ENCODE measurements at regions not wholly inside any gene's neighbourhood (a gene's known extent, or its start where the extent isn't known, plus 50 kb on each side); places are given as distances from the start of the nearest gene placed in this dataset.

DNA sequence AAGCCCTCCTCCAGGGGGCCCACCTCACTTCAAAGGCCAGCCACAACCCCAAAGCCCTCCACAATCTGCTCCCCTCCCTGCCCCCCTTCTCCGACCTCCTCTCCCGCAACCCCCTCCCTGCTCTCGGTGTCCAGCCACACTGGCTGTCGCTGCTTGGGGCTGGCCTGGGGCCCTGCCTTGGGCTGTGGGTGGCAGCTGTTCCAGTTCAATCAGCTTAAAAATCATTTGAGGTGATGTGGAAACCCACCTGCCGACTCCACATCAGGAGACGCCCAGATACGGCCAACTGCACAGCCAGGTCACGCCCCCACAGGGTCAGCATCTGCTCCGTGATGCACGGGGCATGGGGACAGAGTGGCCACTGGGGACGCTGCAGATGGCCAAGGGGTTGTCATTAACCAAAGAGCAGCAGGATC lies 107.0 kb upstream of the MVB12B start:
- TF ChIP-seq EZH2 (IDR thresholded peaks at IDR 0.05; ENCODE audit: low read depth), result no peak
- TF ChIP-seq, protein P1, sequence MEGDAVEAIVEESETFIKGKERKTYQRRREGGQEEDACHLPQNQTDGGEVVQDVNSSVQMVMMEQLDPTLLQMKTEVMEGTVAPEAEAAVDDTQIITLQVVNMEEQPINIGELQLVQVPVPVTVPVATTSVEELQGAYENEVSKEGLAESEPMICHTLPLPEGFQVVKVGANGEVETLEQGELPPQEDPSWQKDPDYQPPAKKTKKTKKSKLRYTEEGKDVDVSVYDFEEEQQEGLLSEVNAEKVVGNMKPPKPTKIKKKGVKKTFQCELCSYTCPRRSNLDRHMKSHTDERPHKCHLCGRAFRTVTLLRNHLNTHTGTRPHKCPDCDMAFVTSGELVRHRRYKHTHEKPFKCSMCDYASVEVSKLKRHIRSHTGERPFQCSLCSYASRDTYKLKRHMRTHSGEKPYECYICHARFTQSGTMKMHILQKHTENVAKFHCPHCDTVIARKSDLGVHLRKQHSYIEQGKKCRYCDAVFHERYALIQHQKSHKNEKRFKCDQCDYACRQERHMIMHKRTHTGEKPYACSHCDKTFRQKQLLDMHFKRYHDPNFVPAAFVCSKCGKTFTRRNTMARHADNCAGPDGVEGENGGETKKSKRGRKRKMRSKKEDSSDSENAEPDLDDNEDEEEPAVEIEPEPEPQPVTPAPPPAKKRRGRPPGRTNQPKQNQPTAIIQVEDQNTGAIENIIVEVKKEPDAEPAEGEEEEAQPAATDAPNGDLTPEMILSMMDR (conservative IDR thresholded peaks at IDR 0.05), result no peak
- Histone ChIP-seq H2AFZ (no peak overlapping the region), H3K4me3 (no peak overlapping the region), H3F3A (ENCODE audit: insufficient read depth, low read depth) (no peaks in the 10 kb centered on the region), H4K20me1 (ENCODE audit: insufficient read depth) (no peaks in the 10 kb centered on the region), H3K4me2 (no peak overlapping the region), H3K9me3 (ENCODE audit: insufficient read depth, low read depth) (peaks cover 8% of the 10 kb centered on the region; the same call in 1 of the 2 replicates), H3K9me2 (ENCODE audit: insufficient read depth) (no peaks in the 10 kb centered on the region), H3K4me1 (replicated peaks; ENCODE audit: insufficient read depth) (no peaks in the 10 kb centered on the region), H3K27me3 (ENCODE audit: insufficient read depth, low read depth) (peaks cover 89% of the 10 kb centered on the region), H3K36me3 (ENCODE audit: low read depth) (no peaks in the 10 kb centered on the region), H3K27ac (no peak overlapping the region), H3K79me2 (ENCODE audit: low read depth) (no peaks in the 10 kb centered on the region)
- intact Hi-C loops (cut with micrococcal nuclease; ENCODE audit: unreplicated experiment), result loop anchor here (10.0 kb wide), 1 partner anchor 965 kb away; no protein-coding TSS in a partner anchor
- DNase-seq, result no peak
- ChIA-PET POLR2A (ENCODE audit: unreplicated experiment) (no interaction called here), CTCF (no interaction called here)
- no TSS peak for BruUV-seq (replicated peaks)

DNA sequence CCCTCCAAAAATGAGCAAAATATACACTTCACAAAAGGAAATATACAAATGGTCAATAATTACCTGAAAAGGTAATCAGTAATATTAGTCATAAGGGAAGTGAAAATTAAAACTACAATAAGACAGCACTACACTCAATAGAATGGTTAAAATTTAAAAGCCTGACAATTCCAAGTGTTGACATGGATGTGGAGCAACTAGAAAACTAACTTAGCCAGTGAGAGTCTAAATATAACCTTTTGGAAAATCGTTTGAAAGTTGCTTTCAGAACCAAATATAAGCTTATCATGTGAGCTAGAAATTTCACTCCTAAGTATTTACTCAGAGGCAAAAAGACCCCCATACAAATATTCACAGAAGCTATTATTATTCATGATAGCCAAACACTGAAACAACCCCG lies 105.1 kb upstream of the MVB12B start:
- H3K27me3 ChIP-seq (ENCODE audit: insufficient read depth, low read depth), result peaks cover 91% of the 10 kb centered on the region
- no TSS peak for BruUV-seq (replicated peaks)
- ChIA-PET POLR2A (ENCODE audit: unreplicated experiment) (no interaction called here), CTCF (no interaction called here)
- TF ChIP-seq EZH2 (IDR thresholded peaks at IDR 0.05; ENCODE audit: low read depth), result no peak
- TF ChIP-seq, protein P1 (conservative IDR thresholded peaks at IDR 0.05), result no peak
- no peak overlapping the region for H3K27ac ChIP-seq
- H2AFZ ChIP-seq, result no peak overlapping the region
- H3K9me3 ChIP-seq (ENCODE audit: insufficient read depth, low read depth), result peaks cover 8% of the 10 kb centered on the region; the same call in 1 of the 2 replicates
- H3K4me3 ChIP-seq, result no peak overlapping the region
- H3K79me2 ChIP-seq (ENCODE audit: low read depth), result no peaks in the 10 kb centered on the region
- no peaks in the 10 kb centered on the region for H3K4me1 ChIP-seq (replicated peaks; ENCODE audit: insufficient read depth)
- no peak overlapping the region for H3K4me2 ChIP-seq
- H4K20me1 ChIP-seq (ENCODE audit: insufficient read depth), result no peaks in the 10 kb centered on the region
- intact Hi-C loops (cut with micrococcal nuclease; ENCODE audit: unreplicated experiment), result loop anchor here (10.0 kb wide), 1 partner anchor 967 kb away; no protein-coding TSS in a partner anchor
- H3F3A ChIP-seq (ENCODE audit: insufficient read depth, low read depth), result no peaks in the 10 kb centered on the region
- no peaks in the 10 kb centered on the region for H3K9me2 ChIP-seq (ENCODE audit: insufficient read depth)
- H3K36me3 ChIP-seq (ENCODE audit: low read depth), result no peaks in the 10 kb centered on the region
- DNase-seq, result no peak

DNA sequence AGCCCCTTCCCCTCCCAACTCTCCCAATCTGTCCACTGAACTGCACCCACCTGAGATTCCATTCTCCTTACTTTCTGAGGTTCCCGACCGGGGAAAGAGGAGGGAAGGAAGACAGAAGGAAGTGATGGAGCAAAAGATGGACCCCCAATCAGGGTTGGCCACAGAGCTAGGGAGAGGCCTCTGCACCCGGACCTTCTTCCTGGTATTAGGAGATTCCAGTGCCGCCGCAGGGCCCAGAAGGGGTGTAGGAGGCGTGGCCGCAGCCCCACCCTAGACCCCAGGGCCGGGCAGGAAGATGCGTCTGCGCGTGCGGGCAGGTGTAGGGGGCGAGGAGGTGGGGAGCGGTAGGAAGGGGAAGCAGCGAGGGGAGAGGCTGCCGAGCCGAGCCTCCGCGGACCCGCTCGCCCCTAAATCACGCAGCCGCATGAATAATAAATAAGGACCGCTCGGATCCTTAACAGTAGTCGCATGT lies 104.2 kb upstream of the MVB12B start:
- no peak overlapping the region for H3K4me3 ChIP-seq
- no peak overlapping the region for H2AFZ ChIP-seq
- peaks cover 8% of the 10 kb centered on the region; the same call in 1 of the 2 replicates for H3K9me3 ChIP-seq (ENCODE audit: insufficient read depth, low read depth)
- no peak overlapping the region for H3K27ac ChIP-seq
- H3K27me3 ChIP-seq (ENCODE audit: insufficient read depth, low read depth), result peaks cover 96% of the 10 kb centered on the region
- no peaks in the 10 kb centered on the region for H3F3A ChIP-seq (ENCODE audit: insufficient read depth, low read depth)
- intact Hi-C loops (cut with micrococcal nuclease; ENCODE audit: unreplicated experiment), result loop anchor here (10.0 kb wide), 1 partner anchor 968 kb away; no protein-coding TSS in a partner anchor
- DNase-seq, result no peak
- no peaks in the 10 kb centered on the region for H3K79me2 ChIP-seq (ENCODE audit: low read depth)
- no peaks in the 10 kb centered on the region for H4K20me1 ChIP-seq (ENCODE audit: insufficient read depth)
- H3K4me2 ChIP-seq, result no peak overlapping the region
- ChIA-PET CTCF (no interaction called here), POLR2A (ENCODE audit: unreplicated experiment) (no interaction called here)
- H3K36me3 ChIP-seq (ENCODE audit: low read depth), result no peaks in the 10 kb centered on the region
- no peaks in the 10 kb centered on the region for H3K9me2 ChIP-seq (ENCODE audit: insufficient read depth)
- H3K4me1 ChIP-seq (replicated peaks; ENCODE audit: insufficient read depth), result no peaks in the 10 kb centered on the region
- TF ChIP-seq EZH2 (IDR thresholded peaks at IDR 0.05; ENCODE audit: low read depth), result no peak
- TF ChIP-seq, protein P1 (conservative IDR thresholded peaks at IDR 0.05), result no peak
- BruUV-seq (replicated peaks), result no TSS peak
